Central memory CD4-positive, alpha-beta T cell (primary cell): ENCODE measurements at regions not wholly inside any gene's neighbourhood (a gene's known extent, or its start where the extent isn't known, plus 50 kb on each side); places are given as distances from the start of the nearest gene placed in this dataset.
"Not testable (repeated sequence)": the region's sequence is repeated elsewhere in the genome, so short reads cannot be mapped to it uniquely, and the experiment has no call there.

Source experiments
- DNase-seq: peaks from one replicate; pipeline ENCODE4 v3.0.0; 2022

DNA sequence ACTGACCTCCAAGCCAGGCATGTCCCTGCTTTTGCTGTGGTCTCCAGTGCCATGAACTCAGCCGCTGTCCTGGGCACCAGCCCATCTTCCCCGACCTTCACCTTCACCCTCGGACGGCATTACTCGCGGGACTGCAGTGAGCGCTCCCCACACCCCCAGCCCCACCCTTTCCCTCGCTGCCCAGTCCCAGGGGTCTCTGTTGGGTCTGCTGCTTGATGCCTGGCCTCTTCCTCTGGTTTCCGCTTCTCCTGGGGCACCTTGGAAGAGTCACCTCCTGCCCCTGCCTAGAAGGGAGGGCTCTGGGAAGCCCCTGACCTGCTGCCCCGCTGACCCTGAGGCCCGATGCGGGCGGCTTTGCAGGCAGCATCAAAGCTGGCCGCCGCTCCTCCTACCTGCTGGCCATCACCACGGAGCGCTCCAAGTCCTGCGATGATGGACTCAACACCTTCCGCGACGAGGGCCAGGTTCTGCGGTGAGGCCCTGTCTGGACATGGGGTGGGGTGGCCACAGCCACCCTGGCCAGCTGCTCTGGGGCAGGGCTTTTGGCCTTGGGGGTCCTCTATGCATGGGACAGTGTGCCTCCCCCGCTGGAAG lies 102.3 kb downstream of the ZNF267 start:
- DNase-seq, result not testable (repeated sequence)

GRCh38 chr16:31978463-31978862 lies 104.9 kb downstream of the ZNF267 start:
- not testable (repeated sequence) for DNase-seq

DNA sequence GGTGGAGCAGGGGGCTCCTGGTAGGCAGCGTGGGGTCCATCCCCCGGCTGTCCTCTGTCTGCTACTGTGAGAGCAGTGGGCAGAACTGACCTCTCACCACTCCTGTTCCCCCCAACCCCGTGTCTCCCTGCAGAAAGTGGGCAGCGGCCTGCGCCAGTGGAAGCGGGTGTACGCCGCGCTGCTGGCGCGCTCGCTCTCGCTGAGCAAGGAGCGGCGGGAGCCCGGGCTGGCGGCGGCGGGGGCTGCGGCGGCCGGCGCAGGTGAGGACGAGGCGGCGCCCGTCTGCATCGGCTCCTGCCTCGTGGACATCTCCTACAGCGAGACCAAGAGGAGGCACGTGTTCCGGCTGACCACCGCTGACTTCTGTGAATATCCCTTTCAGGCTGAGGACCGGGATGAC lies 108.1 kb downstream of the ZNF267 start:
- DNase-seq, result not testable (repeated sequence)

GRCh38 chr16:31982986-31983385 lies 109.4 kb downstream of the ZNF267 start:
- DNase-seq, result not testable (repeated sequence)

GRCh38 chr16:31983666-31984065 lies 110.1 kb downstream of the ZNF267 start:
- DNase-seq, result not testable (repeated sequence)

- DNase-seq, result not testable (repeated sequence)
Measured at GRCh38 chr16:31986895-31987294, 113.3 kb downstream of the ZNF267 start.

- peak; percentile 18 for DNase-seq
Measured at GRCh38 chr16:31988595-31989581, 115.3 kb downstream of the ZNF267 start.

- DNase-seq, result not testable (repeated sequence)
Measured at GRCh38 chr16:31990261-31990660, 116.7 kb downstream of the ZNF267 start.

GRCh38 chr16:31990980-31991379 lies 117.4 kb downstream of the ZNF267 start:
- DNase-seq, result not testable (repeated sequence)

- not testable (repeated sequence) for DNase-seq
Measured at GRCh38 chr16:31996325-31996724, 122.7 kb downstream of the ZNF267 start.

- not testable (repeated sequence) for DNase-seq
Measured at GRCh38 chr16:32002496-32002895, 128.9 kb downstream of the ZNF267 start.

DNA sequence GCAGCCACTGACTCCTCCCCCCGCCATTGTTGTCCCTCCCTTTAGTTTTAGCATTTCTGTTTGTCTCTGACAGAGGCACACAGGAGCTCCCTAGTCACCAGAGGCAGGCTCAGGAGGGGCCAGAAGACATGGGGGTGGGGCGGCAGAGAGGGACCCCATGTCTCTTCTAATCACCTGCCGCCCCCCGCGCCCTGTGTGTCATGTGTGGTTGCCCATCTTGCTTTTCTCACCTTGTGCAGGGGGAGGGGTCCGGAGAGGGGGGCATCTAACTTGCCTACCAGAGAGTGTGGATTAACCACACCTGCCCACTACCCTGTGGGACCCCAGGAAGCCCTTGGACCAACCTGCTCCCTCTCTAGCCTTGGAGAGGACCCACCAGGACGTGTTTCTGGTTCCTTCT lies 130.2 kb downstream of the ZNF267 start:
- not testable (repeated sequence) for DNase-seq

DNA sequence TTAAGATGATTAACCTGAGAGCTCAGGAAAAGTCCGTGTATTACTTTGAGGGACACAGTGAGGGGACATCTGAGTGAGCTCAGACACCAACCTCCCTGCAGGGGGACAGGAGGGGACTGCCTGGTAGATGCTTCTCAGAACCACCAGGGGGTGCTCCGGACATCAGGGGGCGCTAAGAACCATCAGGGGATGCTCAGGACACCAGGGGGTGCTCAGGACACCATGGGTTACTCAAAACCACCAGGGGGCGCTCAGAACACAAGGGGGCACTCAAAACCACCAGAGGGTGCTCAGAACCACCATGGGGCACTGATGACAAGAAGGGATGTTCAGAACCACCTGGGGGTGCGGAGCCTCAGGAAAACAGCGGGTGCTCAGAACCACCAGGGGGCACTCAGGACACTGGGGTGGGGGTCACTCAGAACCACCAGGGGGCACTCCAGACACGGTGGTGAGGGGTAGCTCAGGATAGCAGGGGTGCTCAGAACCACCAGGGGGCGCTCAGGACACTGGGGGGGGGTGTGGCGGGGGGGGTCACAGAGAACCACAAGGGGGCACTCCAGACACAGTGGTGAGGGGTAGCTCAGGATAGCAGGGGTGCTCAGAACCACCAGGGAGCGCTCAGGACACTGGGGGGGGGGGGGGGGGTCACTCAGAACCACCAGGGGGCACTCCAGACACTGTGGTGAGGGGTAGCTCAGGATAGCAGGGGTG lies 165.3 kb downstream of the ZNF267 start:
- not testable (repeated sequence) for DNase-seq

DNA sequence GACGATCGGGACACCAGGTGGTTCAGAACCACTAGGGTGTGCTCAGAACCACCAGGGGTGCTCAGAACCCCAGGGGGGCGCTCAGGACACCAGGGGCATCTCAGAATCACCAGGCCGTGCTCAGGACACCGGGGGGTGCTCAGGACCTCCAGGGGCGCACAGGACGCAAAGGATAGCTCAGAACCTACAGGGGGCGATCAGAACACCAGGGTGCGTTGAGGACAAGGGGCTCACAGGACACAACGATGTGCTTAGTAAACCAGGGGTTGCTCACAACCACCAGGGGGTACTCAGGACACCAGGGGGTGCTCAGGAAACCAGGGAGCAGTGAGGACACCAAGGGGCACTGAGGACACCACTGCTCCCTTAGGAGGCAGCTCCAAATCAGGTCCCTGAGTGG lies 166.3 kb downstream of the ZNF267 start:
- DNase-seq, result not testable (repeated sequence)

GRCh38 chr16:32066016-32066651 lies 187.0 kb upstream of the TP53TG3D start:
- not testable (repeated sequence) for DNase-seq

- DNase-seq, result not testable (repeated sequence)
Measured at GRCh38 chr16:32071586-32071985, 181.5 kb upstream of the TP53TG3D start.

GRCh38 chr16:32083891-32084290 lies 169.2 kb upstream of the TP53TG3D start:
- DNase-seq, result not testable (repeated sequence)

GRCh38 chr16:32084656-32085401 lies 168.3 kb upstream of the TP53TG3D start:
- not testable (repeated sequence) for DNase-seq

DNA sequence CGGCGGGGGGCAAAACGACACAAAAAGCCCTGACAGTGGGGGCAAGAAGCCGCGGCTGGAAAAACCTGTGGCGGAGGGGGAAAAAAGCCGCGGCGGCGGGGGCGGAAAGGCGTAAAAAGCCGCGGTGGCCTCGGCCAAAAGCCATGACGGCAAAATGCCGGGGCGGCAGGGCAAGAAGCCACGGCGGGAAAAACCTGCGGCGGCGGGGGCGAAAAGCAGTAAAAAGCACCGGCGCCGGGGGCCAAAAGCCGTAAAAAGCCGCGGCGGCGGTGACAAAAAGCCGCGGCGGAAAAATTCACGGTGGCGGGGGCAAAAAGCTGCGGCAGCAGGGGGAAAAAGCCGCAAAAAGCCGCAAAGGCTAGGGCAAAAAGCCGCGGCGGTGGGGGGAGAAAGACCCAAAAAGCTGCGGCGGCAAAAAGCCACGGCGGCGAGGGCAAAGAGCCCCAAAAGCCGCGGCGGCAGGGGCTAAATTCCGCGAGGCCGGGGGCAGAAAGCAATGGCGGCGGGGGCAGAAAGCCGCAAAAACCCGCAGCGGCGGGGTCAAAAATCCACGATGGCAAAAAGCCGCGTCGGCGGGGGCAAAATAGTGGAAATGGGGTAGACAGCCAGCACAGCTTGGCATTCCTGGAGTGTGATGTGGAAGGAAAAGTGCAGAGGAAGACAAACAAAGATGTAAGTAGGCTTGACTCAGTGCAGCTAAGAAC lies 167.5 kb upstream of the TP53TG3D start:
- peak; percentile 3 for DNase-seq

GRCh38 chr16:32115562-32115961 lies 137.5 kb upstream of the TP53TG3D start:
- DNase-seq, result not testable (repeated sequence)

DNA sequence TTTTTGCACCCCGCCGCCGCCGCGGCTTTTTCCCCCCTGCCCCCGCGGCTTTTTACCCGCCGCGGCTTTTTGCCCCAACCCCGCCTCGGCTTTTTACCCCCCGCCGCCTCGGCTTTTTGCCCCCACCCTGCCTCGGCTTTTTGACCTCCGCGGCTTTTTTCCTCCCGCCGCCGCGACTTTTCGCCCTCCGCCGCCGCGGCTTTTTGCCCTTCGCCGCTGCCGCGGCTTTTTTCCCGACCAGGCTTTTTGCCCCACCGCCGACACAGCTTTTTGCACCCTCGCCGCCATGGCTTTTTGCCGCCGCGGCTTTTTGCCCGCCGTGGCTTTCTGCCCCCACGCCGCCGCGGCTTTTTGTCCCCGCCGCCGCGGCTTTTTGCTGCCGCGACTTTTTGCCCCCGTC lies 137.0 kb upstream of the TP53TG3D start:
- no peak for DNase-seq
